Hindlimb muscle (tissue), 1 donor: ENCODE measurements at regions not wholly inside any gene's neighbourhood (a gene's known extent, or its start where the extent isn't known, plus 50 kb on each side); places are given as distances from the start of the nearest gene placed in this dataset.

Source experiments
- DNase-seq: peaks from one replicate; pipeline ENCODE4 v3.0.0-alpha.2; 2013

- no peak for DNase-seq
Measured at GRCh38 chr2:19232312-19232711, 126.1 kb downstream of the OSR1 start.

- DNase-seq = no peak
Measured at GRCh38 chr2:19231625-19232024, 126.8 kb downstream of the OSR1 start.

- peak; percentile 57 for DNase-seq
Measured at GRCh38 chr2:19230626-19231025, 127.8 kb downstream of the OSR1 start.

GRCh38 chr2:19228715-19229114 lies 129.7 kb downstream of the OSR1 start:
- no peak for DNase-seq

GRCh38 chr2:19228181-19228593 lies 130.2 kb downstream of the OSR1 start:
- DNase-seq = no peak

GRCh38 chr2:19226871-19227270 lies 131.6 kb downstream of the OSR1 start:
- no peak for DNase-seq

GRCh38 chr2:19226386-19226785 lies 132.0 kb downstream of the OSR1 start:
- no peak for DNase-seq

GRCh38 chr2:19225931-19226330 lies 132.5 kb downstream of the OSR1 start:
- DNase-seq = no peak

- no peak for DNase-seq
Measured at GRCh38 chr2:19225126-19225525, 133.3 kb downstream of the OSR1 start.

GRCh38 chr2:19224486-19224885 lies 133.9 kb downstream of the OSR1 start:
- no peak for DNase-seq

GRCh38 chr2:19224011-19224410 lies 134.4 kb downstream of the OSR1 start:
- peak; percentile 40 for DNase-seq

GRCh38 chr2:19219060-19219459 lies 139.4 kb downstream of the OSR1 start:
- no peak for DNase-seq

GRCh38 chr2:19218166-19218565 lies 140.3 kb downstream of the OSR1 start:
- DNase-seq = no peak

GRCh38 chr2:19216676-19217602 lies 141.5 kb downstream of the OSR1 start:
- no peak for DNase-seq

GRCh38 chr2:19216238-19216637 lies 142.2 kb downstream of the OSR1 start:
- no peak for DNase-seq

- no peak for DNase-seq
Measured at GRCh38 chr2:19214682-19215391, 143.6 kb downstream of the OSR1 start.

GRCh38 chr2:19209575-19210341 lies 148.7 kb downstream of the OSR1 start:
- DNase-seq = no peak

GRCh38 chr2:19208479-19209199 lies 149.8 kb downstream of the OSR1 start:
- DNase-seq = no peak

- DNase-seq = no peak
Measured at GRCh38 chr2:19207452-19207851, 151.0 kb downstream of the OSR1 start.

- no peak for DNase-seq
Measured at GRCh38 chr2:19205983-19206533, 152.4 kb downstream of the OSR1 start.

- DNase-seq = no peak
Measured at GRCh38 chr2:19203866-19204265, 154.6 kb downstream of the OSR1 start.

- no peak for DNase-seq
Measured at GRCh38 chr2:19201911-19202462, 156.4 kb downstream of the OSR1 start.
